Colonic mucosa (tissue), 4 donors: ENCODE measurements at regions not wholly inside any gene's neighbourhood (a gene's known extent, or its start where the extent isn't known, plus 50 kb on each side); places are given as distances from the start of the nearest gene placed in this dataset.

Experiments used
- DNase-seq: peaks from one replicate; pipeline ENCODE4 v3.0.0-alpha.2; 2020
- H3K27ac ChIP-seq: fragments of 200-600 bp; one replicate; pipeline ENCODE4 v1.8.0; 2021
- H3K27me3 ChIP-seq: fragments of 200-600 bp; one replicate; pipeline ENCODE4 v1.8.0; 2021
- H3K36me3 ChIP-seq: fragments of 200-600 bp; one replicate; pipeline ENCODE4 v1.8.0; 2021
- H3K4me1 ChIP-seq: fragments of 200-600 bp; one replicate; pipeline ENCODE4 v1.8.0; 2021; ENCODE audit warnings: mild to moderate bottlenecking
- H3K4me3 ChIP-seq: fragments of 200-600 bp; one replicate; pipeline ENCODE4 v1.8.0; 2021
- H3K9ac ChIP-seq, 2 donors: one replicate each; pipeline ENCODE4 v1.7.0; 2013; ENCODE audit warnings: control low read depth in 2 of 2, low read depth in 2 of 2, low read length in 2 of 2
- H3K9me3 ChIP-seq: fragments of 200-600 bp; one replicate; pipeline ENCODE4 v1.8.0; 2021
- CTCF ChIP-seq: fragments of 200-600 bp; IDR thresholded peaks from one replicate; pipeline ENCODE4 v1.8.0; 2022; ENCODE audit warnings: antibody characterized with exemption, mild to moderate bottlenecking
- intact Hi-C: fragments of 100-400 bp; cut with DNase I; formaldehyde crosslinking; loops from one replicate; pipeline ENCODE4 v1.14.1; 2022
- donor health status: healthy.
- donor health status: DM: no; HTN: no; CAD: no.
- donor health status: DM: no; HTN: no; CAD: no.

GRCh38 chr12:127785986-127786590, 480.9 kb upstream of the TMEM132C start:
- Histone ChIP-seq H3K4me3 (no peak overlapping the region), H3K27me3 (no peaks in the 10 kb centered on the region), H3K4me1 (no peaks in the 10 kb centered on the region), H3K36me3 (no peaks in the 10 kb centered on the region), H3K9me3 (no peaks in the 10 kb centered on the region), H3K9ac (no peak overlapping the region), H3K27ac (no peak overlapping the region)
- no peak for TF ChIP-seq CTCF
- no peak for DNase-seq
- intact Hi-C loops = no loop called here

- no peak overlapping the region for H3K27ac ChIP-seq
- H3K9ac ChIP-seq = no peak overlapping the region
- H3K9me3 ChIP-seq = no peaks in the 10 kb centered on the region
- no peaks in the 10 kb centered on the region for H3K4me1 ChIP-seq
- no peak overlapping the region for H3K4me3 ChIP-seq
- no peaks in the 10 kb centered on the region for H3K27me3 ChIP-seq
- TF ChIP-seq CTCF = no peak
- intact Hi-C loops = no loop called here
- DNase-seq = no peak
- H3K36me3 ChIP-seq = no peaks in the 10 kb centered on the region
Observed at GRCh38 chr12:127787544-127787943, 479.4 kb upstream of the TMEM132C start.

GRCh38 chr12:127790376-127790775, 476.6 kb upstream of the TMEM132C start:
- H3K36me3 ChIP-seq = no peaks in the 10 kb centered on the region
- intact Hi-C loops = no loop called here
- no peak for DNase-seq

GRCh38 chr12:127791217-127791616, 475.8 kb upstream of the TMEM132C start:
- no peaks in the 10 kb centered on the region for H3K27me3 ChIP-seq
- H3K27ac ChIP-seq = no peak overlapping the region
- no peaks in the 10 kb centered on the region for H3K9me3 ChIP-seq
- no peak overlapping the region for H3K4me3 ChIP-seq
- no peaks in the 10 kb centered on the region for H3K36me3 ChIP-seq
- H3K4me1 ChIP-seq = no peaks in the 10 kb centered on the region
- no peak overlapping the region for H3K9ac ChIP-seq
- DNase-seq = no peak
- intact Hi-C loops = no loop called here
- TF ChIP-seq CTCF = no peak

More at GRCh38 chr12:127790376-127790775, 476.6 kb upstream of the TMEM132C start:
- H3K9me3 ChIP-seq = no peaks in the 10 kb centered on the region
- H3K27ac ChIP-seq = no peak overlapping the region
- TF ChIP-seq CTCF = no peak
- H3K4me1 ChIP-seq = no peaks in the 10 kb centered on the region
- no peaks in the 10 kb centered on the region for H3K27me3 ChIP-seq
- H3K9ac ChIP-seq = no peak overlapping the region
- no peak overlapping the region for H3K4me3 ChIP-seq

- Histone ChIP-seq H3K4me1 (no peaks in the 10 kb centered on the region), H3K9ac (no peak overlapping the region), H3K27me3 (no peaks in the 10 kb centered on the region), H3K4me3 (no peak overlapping the region), H3K9me3 (no peaks in the 10 kb centered on the region), H3K27ac (no peak overlapping the region), H3K36me3 (no peaks in the 10 kb centered on the region)
- DNase-seq = no peak
- intact Hi-C loops = no loop called here
- TF ChIP-seq CTCF = no peak
Observed at GRCh38 chr12:127797918-127798317, 469.1 kb upstream of the TMEM132C start.
